ENCODE measurements at regions not wholly inside any gene's neighbourhood (a gene's known extent, or its start where the extent isn't known, plus 50 kb on each side); places are given as distances from the start of the nearest gene placed in this dataset.

DNA sequence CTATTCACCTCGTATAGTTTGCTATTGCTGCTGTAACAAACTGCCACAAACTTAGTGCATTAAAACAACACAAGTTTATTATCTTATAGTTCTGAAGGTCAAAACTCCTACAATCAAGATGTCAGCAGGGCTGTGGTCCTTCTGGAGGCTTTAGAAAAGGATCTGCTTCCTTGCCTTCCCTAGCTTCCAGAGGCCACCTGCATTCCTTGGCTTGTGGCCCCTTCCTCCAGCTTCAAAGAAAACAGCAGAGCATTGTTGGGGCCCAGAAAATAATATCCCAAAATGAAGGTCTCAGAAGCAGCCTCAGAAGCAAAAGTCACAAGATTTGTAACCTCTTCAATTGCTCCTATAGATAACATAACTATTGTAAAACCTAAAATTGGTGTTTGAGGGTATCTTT lies 100.6 kb downstream of the HNRNPLL start:
- ChIA-PET RAD21 (ENCODE audit: low non-redundant PET in 1 of 2, low total read pairs in 2 of 2, uncharacterized antibody in 2 of 2, unreplicated experiment in 2 of 2) (interaction anchor here in 1 of 2 experiments (0.6 kb wide), 1 partner anchor 114 kb away, joined by 4 read pairs; no protein-coding TSS in a partner anchor), POLR2A (no interaction called here), CTCF (no interaction called here)
- DNase-seq (ENCODE audit: low read depth, low spot score) (no peak), ATAC-seq (no peak)
- no peaks in the 10 kb centered on the region for H4K20me1 ChIP-seq (ENCODE audit: insufficient read depth)
- no peaks in the 10 kb centered on the region for H3K79me2 ChIP-seq (ENCODE audit: insufficient read depth, low read length)
- H3K27me3 ChIP-seq (ENCODE audit: insufficient read depth, low read length) = no peaks in the 10 kb centered on the region
- no peaks in the 10 kb centered on the region for H3K9me2 ChIP-seq (ENCODE audit: insufficient read depth)
- no peak overlapping the region for H3K4me2 ChIP-seq (ENCODE audit: low read length)
- H3K9ac ChIP-seq (ENCODE audit: low read length) = no peak overlapping the region
- TF ChIP-seq, protein P1, sequence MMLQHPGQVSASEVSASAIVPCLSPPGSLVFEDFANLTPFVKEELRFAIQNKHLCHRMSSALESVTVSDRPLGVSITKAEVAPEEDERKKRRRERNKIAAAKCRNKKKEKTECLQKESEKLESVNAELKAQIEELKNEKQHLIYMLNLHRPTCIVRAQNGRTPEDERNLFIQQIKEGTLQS (IDR thresholded peaks at IDR 0.05) = no peak
- TF ChIP-seq CBX3 (IDR thresholded peaks at IDR 0.05; ENCODE audit: low read depth) (no peak), TCF7L2 (IDR thresholded peaks at IDR 0.05; ENCODE audit: borderline replicate concordance, extremely low read depth, insufficient read depth, insufficient read length) (no peak), EZH2phosphoT487 (IDR thresholded peaks at IDR 0.05; ENCODE audit: borderline replicate concordance) (no peak), ELF1 (IDR thresholded peaks at IDR 0.05; ENCODE audit: borderline replicate concordance, low read depth) (no peak), ZNF274 (IDR thresholded peaks at IDR 0.05; ENCODE audit: low read depth, low read length) (no peak), EGR1 (IDR thresholded peaks at IDR 0.05; ENCODE audit: low read depth) (no peak), RAD21 (IDR thresholded peaks at IDR 0.05; ENCODE audit: low read depth) (no peak), FOSL1 (IDR thresholded peaks at IDR 0.05; ENCODE audit: low read depth) (no peak), JUND (IDR thresholded peaks at IDR 0.05) (no peak)
- TF ChIP-seq, protein P2, sequence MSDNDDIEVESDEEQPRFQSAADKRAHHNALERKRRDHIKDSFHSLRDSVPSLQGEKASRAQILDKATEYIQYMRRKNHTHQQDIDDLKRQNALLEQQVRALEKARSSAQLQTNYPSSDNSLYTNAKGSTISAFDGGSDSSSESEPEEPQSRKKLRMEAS (IDR thresholded peaks at IDR 0.05) = no peak
- TF ChIP-seq, protein P3, sequence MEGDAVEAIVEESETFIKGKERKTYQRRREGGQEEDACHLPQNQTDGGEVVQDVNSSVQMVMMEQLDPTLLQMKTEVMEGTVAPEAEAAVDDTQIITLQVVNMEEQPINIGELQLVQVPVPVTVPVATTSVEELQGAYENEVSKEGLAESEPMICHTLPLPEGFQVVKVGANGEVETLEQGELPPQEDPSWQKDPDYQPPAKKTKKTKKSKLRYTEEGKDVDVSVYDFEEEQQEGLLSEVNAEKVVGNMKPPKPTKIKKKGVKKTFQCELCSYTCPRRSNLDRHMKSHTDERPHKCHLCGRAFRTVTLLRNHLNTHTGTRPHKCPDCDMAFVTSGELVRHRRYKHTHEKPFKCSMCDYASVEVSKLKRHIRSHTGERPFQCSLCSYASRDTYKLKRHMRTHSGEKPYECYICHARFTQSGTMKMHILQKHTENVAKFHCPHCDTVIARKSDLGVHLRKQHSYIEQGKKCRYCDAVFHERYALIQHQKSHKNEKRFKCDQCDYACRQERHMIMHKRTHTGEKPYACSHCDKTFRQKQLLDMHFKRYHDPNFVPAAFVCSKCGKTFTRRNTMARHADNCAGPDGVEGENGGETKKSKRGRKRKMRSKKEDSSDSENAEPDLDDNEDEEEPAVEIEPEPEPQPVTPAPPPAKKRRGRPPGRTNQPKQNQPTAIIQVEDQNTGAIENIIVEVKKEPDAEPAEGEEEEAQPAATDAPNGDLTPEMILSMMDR (IDR thresholded peaks at IDR 0.05 in 2 of 3, conservative IDR thresholded peaks at IDR 0.05 in 1 of 3; ENCODE audit: borderline replicate concordance in 1 of 3, insufficient read depth in 1 of 3, low read depth in 2 of 3, low read length in 2 of 3) = no peak
- TF ChIP-seq, protein P4, sequence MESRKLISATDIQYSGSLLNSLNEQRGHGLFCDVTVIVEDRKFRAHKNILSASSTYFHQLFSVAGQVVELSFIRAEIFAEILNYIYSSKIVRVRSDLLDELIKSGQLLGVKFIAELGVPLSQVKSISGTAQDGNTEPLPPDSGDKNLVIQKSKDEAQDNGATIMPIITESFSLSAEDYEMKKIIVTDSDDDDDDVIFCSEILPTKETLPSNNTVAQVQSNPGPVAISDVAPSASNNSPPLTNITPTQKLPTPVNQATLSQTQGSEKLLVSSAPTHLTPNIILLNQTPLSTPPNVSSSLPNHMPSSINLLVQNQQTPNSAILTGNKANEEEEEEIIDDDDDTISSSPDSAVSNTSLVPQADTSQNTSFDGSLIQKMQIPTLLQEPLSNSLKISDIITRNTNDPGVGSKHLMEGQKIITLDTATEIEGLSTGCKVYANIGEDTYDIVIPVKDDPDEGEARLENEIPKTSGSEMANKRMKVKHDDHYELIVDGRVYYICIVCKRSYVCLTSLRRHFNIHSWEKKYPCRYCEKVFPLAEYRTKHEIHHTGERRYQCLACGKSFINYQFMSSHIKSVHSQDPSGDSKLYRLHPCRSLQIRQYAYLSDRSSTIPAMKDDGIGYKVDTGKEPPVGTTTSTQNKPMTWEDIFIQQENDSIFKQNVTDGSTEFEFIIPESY (IDR thresholded peaks at IDR 0.05; ENCODE audit: extremely low read depth, insufficient replicate concordance, low read length) = no peak
- H3K27ac ChIP-seq (ENCODE audit: low read depth, low read length) = no peak overlapping the region
- no peaks in the 10 kb centered on the region for H3K9me3 ChIP-seq (ENCODE audit: control insufficient read depth in 1 of 2, insufficient read depth in 1 of 2, low read depth in 1 of 2, low read length in 2 of 2)
- intact Hi-C loops (cut with micrococcal nuclease) = loop anchor here (10.0 kb wide), 1 partner anchor 607 kb away; no protein-coding TSS in a partner anchor
- H3K4me1 ChIP-seq (ENCODE audit: control insufficient read depth in 1 of 2, insufficient read depth in 2 of 2, low read length in 2 of 2) = no peaks in the 10 kb centered on the region
- no peaks in the 10 kb centered on the region for H3K36me3 ChIP-seq (ENCODE audit: control insufficient read depth in 1 of 2, insufficient read depth in 2 of 2, low read length in 2 of 2)
- no peak overlapping the region for H3K4me3 ChIP-seq (replicated peaks in 1 of 2; ENCODE audit: low read depth in 1 of 2, low read length in 2 of 2)
- BruUV-seq (replicated peaks) = no TSS peak
- no peak overlapping the region for H2AFZ ChIP-seq (ENCODE audit: low read depth, low read length, poor library complexity, severe bottlenecking)
